Putamen (tissue), 1 donor: ENCODE measurements at regions not wholly inside any gene's neighbourhood (a gene's known extent, or its start where the extent isn't known, plus 50 kb on each side); places are given as distances from the start of the nearest gene placed in this dataset.

Experiments used
- DNase-seq: peaks from one replicate; pipeline ENCODE4 v3.0.0-alpha.2; 2016; ENCODE audit warnings: low spot score

DNA sequence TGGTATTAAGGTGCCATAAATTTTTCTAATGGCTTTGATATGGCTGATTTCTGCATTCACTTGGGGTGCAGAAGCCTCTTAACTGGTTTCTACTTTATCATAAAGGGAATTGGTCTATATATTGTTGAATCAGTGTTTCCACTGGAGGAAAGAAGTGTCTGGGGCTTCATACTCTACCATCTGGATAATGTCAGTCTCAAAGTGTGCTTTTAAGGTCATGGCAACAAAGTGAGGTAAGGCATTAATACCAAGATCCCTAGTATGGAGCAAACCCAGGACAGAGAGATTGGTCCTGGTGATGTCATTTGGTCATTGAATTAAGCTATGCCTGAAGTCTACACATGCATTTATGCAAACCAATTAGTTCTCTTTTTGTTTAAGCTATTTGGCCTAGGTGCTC lies 309.9 kb downstream of the DUSP10 start:
- DNase-seq = no peak

DNA sequence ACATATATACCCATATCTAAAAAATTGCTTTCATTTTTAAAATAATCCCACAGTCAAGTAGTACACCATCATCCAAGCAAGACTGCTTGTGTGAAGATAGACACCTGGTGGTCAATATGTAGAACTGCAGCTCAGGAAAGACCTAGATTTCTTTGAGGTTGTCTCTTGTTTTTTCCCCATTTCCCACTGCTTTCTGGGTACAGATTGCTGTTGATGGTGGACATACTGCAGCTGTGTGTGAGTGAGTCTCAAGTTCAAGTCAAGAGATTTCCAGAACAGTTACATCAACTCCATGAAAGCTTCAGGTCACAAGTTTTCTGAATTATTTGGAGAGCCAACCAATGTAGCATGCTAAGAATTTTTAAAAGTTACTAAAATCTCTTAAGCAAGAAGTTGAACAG lies 306.4 kb downstream of the DUSP10 start:
- DNase-seq = peak; percentile 42

DNA sequence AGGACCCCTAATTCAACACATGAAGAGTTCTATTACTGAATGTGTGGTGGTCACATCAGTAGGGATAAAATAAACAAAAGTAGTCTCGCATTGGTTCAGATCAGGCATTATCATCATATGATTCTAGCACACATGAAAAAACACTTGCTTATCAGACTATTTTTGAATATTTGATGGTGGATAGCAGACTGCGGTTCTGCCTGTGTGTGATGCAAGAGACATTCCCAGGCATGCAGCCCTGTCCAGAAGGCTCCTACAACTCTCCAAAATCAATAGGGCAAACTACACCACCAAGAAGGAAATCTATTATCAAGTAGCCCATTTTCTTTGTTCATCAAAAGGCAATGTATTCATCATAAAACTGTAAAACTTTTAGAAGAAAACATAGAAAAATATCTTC lies 304.7 kb downstream of the DUSP10 start:
- DNase-seq = no peak

GRCh38 chr1:221437926-221438325 lies 304.0 kb downstream of the DUSP10 start:
- DNase-seq = no peak

- no peak for DNase-seq
Measured at GRCh38 chr1:221439008-221439746, 302.7 kb downstream of the DUSP10 start.

DNA sequence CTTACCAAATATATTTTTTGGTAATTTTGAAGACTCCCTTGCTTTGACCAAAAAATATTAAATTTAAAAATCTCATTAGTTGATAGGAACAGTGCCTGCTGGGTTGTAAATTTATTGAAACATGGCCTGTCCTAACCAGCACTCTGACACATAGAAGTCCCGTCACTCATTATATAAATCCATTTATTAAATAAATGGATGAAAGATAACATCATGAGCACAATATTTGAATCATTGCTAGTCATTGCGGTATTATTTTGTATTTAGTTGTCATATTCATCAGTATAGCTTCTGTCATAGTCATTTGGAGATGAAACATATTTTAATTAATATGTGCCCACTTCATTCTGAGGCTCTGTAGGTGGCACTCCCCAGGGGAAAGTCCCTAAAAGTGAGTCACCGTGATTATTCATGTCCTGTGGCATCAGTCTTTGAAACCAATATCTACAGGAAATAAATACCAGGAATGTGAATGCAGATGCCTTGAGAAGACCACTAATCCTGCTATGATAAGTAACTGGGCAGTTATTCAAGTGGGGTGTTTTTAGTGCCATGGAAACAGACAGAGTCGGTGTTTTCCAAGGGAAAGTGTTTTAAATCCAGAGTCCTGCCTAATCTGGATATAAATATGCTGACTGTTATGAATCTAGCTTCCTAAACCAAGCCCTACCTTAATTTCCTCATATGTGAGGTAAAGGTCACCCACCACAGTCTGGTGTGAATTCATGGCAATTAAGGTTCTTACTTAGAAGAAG lies 302.0 kb downstream of the DUSP10 start:
- no peak for DNase-seq

DNA sequence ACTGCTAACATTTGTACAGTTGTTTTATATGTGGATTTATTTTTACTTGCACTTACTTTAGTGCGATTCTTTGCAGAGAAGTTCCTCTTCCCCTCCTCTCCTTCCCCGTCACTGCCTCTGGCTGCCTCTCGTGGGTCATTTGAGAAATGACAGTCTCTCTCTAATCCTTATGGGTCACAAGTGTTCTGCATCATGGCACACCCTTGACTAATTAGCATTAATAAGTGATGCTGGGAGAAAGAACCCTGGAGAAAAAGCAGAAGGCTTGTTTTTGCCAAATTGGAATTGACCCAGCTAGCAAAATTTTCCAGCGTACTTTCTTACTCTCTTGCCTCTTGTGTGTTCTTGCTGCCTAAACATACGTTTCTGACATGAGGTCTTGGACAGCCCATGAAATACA lies 301.2 kb downstream of the DUSP10 start:
- no peak for DNase-seq

GRCh38 chr1:221442056-221442455 lies 299.8 kb downstream of the DUSP10 start:
- DNase-seq = no peak

DNA sequence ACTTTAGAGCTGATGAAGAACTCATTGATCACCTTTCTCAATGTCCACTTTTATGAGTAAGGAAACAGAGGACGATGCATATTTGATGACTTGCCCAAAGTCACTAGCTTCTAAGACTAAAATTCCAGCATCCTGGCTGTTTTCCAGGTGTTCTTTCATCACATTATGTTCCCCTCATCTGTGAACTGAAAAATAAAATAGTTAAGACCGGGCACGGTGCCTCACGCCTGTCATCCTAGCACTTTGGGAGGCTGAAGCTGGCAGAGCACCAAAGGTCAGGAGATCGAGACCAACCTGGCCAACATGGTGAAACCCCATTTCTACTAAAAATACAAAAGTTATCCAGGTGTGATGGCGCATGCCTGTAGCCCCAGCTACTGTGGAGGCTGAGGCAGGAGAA lies 297.5 kb downstream of the DUSP10 start:
- DNase-seq = no peak

DNA sequence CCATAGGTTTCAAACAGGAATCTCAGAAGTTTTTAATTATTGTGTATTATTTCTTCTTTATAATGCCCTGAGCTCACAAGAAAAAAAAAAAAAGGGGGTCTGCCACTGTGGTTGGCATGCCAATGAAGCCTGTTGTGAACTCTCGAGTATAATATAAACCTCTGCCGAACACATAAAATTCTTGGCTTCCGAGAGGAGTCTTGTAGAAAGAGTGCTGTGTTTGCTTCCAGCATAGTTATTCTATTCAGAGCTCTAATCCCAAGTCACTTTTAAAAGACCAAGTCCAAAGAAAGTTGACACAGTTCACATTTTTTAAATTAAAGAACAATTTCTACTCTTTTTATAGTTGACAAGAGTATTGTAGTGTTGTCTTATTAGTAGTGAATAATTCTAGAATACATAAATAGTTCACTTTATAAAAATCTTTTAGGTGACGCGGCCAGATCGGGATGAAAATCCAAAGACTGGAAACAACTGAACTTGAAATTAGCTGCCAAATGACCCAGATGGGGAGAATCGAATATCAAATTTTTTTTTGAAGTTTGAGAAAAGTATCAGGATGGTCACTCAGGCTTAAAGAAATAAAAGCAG lies 293.2 kb downstream of the DUSP10 start:
- no peak for DNase-seq

GRCh38 chr1:221449194-221449593 lies 292.7 kb downstream of the DUSP10 start:
- DNase-seq = no peak

DNA sequence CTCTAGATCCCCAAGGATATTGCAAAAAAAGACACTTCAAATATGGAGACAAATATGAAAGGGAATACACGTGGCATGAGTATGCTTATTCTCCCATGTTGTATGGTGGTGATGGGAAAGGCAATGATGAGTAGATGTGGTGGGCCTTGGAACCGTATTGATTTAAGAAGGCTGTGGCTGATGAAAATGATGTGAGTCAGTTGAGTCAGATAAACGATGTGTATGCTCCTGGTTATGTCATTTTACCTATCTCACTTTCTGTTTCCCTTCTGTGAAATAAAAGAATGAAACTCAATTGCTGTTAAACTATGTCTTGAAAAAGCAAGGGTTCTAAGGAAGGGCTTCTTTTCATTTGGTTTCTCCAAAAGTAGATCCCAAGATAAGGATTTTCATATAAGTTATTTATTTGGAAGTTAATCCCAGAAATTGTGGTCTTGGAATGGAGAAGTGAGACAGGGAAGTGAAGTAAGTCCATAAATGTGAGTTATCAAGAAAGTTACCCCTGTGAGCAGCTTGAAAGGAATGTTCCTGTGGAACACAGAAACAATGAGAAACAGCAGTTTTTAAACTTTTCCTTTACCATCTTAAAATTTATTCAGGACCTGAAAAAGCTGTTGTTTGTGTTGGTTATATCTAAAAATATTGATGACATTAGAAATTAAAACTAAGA lies 292.0 kb downstream of the DUSP10 start:
- no peak for DNase-seq

DNA sequence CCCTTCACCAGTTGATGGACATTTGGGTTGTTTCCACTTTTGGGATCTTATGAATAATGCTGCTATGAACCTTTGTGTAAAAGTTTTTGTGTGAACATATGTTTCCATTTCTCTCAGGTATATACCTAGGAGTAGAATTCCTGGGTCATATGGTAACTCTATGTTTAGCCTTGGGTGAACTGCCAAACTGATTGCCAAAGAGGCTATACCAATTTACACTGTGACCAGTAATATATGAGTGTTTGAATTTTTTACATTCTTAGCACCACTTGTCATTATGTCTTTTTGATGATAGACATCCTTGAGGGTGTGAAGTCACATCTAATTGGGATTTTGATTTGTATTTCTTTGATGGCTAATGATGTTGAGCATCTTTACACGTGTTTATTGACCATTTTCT lies 290.1 kb downstream of the DUSP10 start:
- no peak for DNase-seq

DNA sequence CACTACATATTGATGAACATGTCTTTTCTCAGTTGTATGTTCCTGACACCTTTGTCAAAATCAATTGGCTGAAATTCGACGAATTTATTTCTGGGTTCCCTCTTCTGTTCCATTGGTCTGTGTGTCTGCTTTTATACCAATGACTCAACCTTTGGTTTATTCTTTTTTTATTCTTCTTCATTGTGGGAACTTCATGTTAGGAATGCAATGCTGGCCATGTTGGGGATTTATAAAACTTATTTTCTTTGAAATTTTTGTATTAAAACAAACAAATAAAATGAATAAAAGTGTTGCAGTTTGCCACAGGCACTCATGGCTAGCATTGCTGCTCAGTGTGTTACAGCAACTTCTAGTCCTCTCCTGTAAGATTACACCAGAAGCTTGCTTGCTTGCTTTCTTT lies 287.8 kb downstream of the DUSP10 start:
- DNase-seq = no peak

GRCh38 chr1:221456918-221457317 lies 285.0 kb downstream of the DUSP10 start:
- DNase-seq = no peak

- DNase-seq = no peak
Measured at GRCh38 chr1:221457685-221458446, 284.0 kb downstream of the DUSP10 start.

- DNase-seq = no peak
Measured at GRCh38 chr1:221458447-221459156, 283.3 kb downstream of the DUSP10 start.

DNA sequence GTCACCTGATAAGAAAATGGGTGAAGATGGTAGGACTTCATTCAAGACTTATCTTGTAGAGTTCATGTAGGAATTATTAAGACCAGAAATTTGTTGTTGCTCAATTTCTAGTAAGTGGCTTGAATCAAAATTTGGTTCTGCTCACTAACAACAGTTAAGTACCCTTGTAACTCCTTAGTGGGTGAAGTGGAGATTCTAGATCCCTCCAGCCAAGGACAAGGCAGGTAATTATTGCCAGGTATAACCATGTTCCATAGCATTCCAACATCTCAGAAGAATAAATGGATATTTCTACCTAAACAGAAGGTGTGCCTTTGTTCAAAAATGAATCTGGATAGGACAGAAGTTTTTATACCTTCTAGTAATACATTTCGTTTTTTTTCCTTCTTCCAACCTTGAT lies 282.3 kb downstream of the DUSP10 start:
- DNase-seq = no peak

DNA sequence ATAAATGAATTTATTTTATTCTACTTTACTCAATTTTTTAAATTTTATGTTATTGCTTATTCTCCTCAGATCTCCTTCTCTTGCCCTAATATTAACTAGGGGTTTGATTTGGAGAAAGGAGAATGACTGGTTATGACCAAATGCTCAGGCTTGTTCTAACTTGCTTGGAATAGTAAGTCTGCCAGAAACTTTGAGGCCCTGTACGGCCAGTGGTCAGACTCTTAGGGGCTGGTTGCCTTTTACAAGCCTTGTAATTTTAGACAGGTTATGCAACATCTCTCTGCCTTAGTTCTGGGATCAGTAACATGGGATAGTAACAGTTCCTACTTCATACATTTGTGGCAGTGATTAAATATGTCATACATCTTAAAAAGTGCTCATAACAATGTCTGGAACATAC lies 279.5 kb downstream of the DUSP10 start:
- DNase-seq = no peak

- DNase-seq = no peak
Measured at GRCh38 chr1:221468546-221468945, 273.3 kb downstream of the DUSP10 start.

- no peak for DNase-seq
Measured at GRCh38 chr1:221469476-221469875, 272.4 kb downstream of the DUSP10 start.
